HEK293 (cell line): ENCODE measurements at regions not wholly inside any gene's neighbourhood (a gene's known extent, or its start where the extent isn't known, plus 50 kb on each side); places are given as distances from the start of the nearest gene placed in this dataset.

Source experiments
- CTCF ChIP-seq: fragments of 450-650 bp; formaldehyde crosslinking; IDR thresholded peaks from 2 replicates; pipeline ENCODE4 v1.5.1; 2016; ENCODE audit warnings: missing biosample characterization, missing genetic modification characterization
- ZNF169 ChIP-seq: fragments of 450-650 bp; formaldehyde crosslinking; IDR thresholded peaks from 2 replicates; pipeline ENCODE4 v1.5.1; 2016; ENCODE audit warnings: missing biosample characterization, missing genetic modification characterization
- ZNF274 ChIP-seq, 2 experiments: fragments of 200-500 bp in 1 of 2; fragments of 450-650 bp in 1 of 2; sonication (Bioruptor generic) in 1 of 2; formaldehyde crosslinking in 1 of 2; IDR thresholded peaks; 2 replicates each; pipeline versions ENCODE4 v1.5.1 to v1.6.1; 2014 to 2016; ENCODE audit warnings: borderline replicate concordance in 1 of 2, inconsistent platforms in 1 of 2, low read length in 1 of 2, missing biosample characterization in 1 of 2, missing genetic modification characterization in 1 of 2
- ZNF549 ChIP-seq: fragments of 450-650 bp; IDR thresholded peaks from 2 replicates; pipeline ENCODE4 v1.5.1; 2018; ENCODE audit warnings: missing biosample characterization, missing genetic modification characterization, mild to moderate bottlenecking, inconsistent platforms, moderate library complexity
- ZNF76 ChIP-seq: fragments of 450-650 bp; formaldehyde crosslinking; IDR thresholded peaks from 2 replicates; pipeline ENCODE4; 2016; ENCODE audit warnings: low read depth, missing biosample characterization, missing genetic modification characterization, borderline replicate concordance
- TF ChIP-seq, protein P1 (sequence below): fragments of 450-650 bp; formaldehyde crosslinking; IDR thresholded peaks from 2 replicates; pipeline ENCODE4 v1.5.1; 2016; ENCODE audit warnings: missing biosample characterization, missing genetic modification characterization, low read depth

GRCh38 chr3:80543154-80543553 is 775.4 kb upstream of the ROBO1 start:
- TF ChIP-seq CTCF (tag by site-specific recombination) (no peak), ZNF549 (no peak), ZNF274 (IDR thresholded peaks at IDR 0.05; ENCODE audit: low read length) (no peak), ZNF274 (tag by site-specific recombination; IDR thresholded peaks at IDR 0.05; ENCODE audit: borderline replicate concordance) (no peak), ZNF76 (tag by site-specific recombination) (no peak), ZNF169 (tag by site-specific recombination) (no peak)
- TF ChIP-seq, protein P1, sequence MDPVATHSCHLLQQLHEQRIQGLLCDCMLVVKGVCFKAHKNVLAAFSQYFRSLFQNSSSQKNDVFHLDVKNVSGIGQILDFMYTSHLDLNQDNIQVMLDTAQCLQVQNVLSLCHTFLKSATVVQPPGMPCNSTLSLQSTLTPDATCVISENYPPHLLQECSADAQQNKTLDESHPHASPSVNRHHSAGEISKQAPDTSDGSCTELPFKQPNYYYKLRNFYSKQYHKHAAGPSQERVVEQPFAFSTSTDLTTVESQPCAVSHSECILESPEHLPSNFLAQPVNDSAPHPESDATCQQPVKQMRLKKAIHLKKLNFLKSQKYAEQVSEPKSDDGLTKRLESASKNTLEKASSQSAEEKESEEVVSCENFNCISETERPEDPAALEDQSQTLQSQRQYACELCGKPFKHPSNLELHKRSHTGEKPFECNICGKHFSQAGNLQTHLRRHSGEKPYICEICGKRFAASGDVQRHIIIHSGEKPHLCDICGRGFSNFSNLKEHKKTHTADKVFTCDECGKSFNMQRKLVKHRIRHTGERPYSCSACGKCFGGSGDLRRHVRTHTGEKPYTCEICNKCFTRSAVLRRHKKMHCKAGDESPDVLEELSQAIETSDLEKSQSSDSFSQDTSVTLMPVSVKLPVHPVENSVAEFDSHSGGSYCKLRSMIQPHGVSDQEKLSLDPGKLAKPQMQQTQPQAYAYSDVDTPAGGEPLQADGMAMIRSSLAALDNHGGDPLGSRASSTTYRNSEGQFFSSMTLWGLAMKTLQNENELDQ (tag by site-specific recombination) = no peak
